Sigmoid colon (tissue), 3 donors: ENCODE measurements at regions not wholly inside any gene's neighbourhood (a gene's known extent, or its start where the extent isn't known, plus 50 kb on each side); places are given as distances from the start of the nearest gene placed in this dataset.

Experiments used
- CTCF ChIP-seq, 4 experiments: fragments of 450-650 bp in 3 of 4; fragments of 200-600 bp in 1 of 4; IDR thresholded peaks; one replicate each; pipeline ENCODE4 v1.5.1; 2016 to 2019; ENCODE audit warnings: antibody characterized with exemption in 4 of 4, mild to moderate bottlenecking in 3 of 4, moderate library complexity in 2 of 4
- POLR2A ChIP-seq, 2 donors: fragments of 450-650 bp; IDR thresholded peaks; one replicate each; pipeline ENCODE4 v1.6.1; 2016; ENCODE audit warnings: antibody characterized with exemption in 2 of 2, mild to moderate bottlenecking in 2 of 2, moderate library complexity in 2 of 2

GRCh38 chr15:70385711-70386110, 288.0 kb upstream of the TLE3 start:
- TF ChIP-seq POLR2A (IDR thresholded peaks at IDR 0.05) (no peak), CTCF (IDR thresholded peaks at IDR 0.05) (no peak)
